Activated T-helper 17 cell treated with anti-CD3 and anti-CD28 coated beads, Interleukin-2, amount 50 U/mL, for 72 hours (primary cell): ENCODE measurements at regions not wholly inside any gene's neighbourhood (a gene's known extent, or its start where the extent isn't known, plus 50 kb on each side); places are given as distances from the start of the nearest gene placed in this dataset.

Source experiments
- ATAC-seq: fragments of 150-1000 bp; cut with Tn5 transposase; replicated peaks from 2 replicates; pipeline ENCODE4 v1.10.0; 2021; ENCODE audit warnings: mild to moderate bottlenecking, moderate library complexity
- H3K27ac Mint-ChIP-seq: one replicate; pipeline ENCODE4 v1.8.0; 2022; ENCODE audit warnings: mixed read lengths
- H3K27me3 Mint-ChIP-seq: one replicate; pipeline ENCODE4 v1.8.0; 2022; ENCODE audit warnings: mixed read lengths
- H3K36me3 Mint-ChIP-seq: one replicate; pipeline ENCODE4 v1.8.0; 2022; ENCODE audit warnings: low read depth, mild to moderate bottlenecking, mixed read lengths
- H3K4me1 Mint-ChIP-seq: one replicate; pipeline ENCODE4 v1.8.0; 2022; ENCODE audit warnings: mixed read lengths
- H3K4me3 Mint-ChIP-seq: one replicate; pipeline ENCODE4 v1.8.0; 2022; ENCODE audit warnings: mild to moderate bottlenecking, mixed read lengths
- H3K9me3 Mint-ChIP-seq: one replicate; pipeline ENCODE4 v1.8.0; 2022; ENCODE audit warnings: mixed read lengths

- H3K4me3 Mint-ChIP-seq: no peak overlapping the region
Measured at GRCh38 chr14:105850853-105851581, 324.6 kb downstream of the TMEM121 start.

DNA sequence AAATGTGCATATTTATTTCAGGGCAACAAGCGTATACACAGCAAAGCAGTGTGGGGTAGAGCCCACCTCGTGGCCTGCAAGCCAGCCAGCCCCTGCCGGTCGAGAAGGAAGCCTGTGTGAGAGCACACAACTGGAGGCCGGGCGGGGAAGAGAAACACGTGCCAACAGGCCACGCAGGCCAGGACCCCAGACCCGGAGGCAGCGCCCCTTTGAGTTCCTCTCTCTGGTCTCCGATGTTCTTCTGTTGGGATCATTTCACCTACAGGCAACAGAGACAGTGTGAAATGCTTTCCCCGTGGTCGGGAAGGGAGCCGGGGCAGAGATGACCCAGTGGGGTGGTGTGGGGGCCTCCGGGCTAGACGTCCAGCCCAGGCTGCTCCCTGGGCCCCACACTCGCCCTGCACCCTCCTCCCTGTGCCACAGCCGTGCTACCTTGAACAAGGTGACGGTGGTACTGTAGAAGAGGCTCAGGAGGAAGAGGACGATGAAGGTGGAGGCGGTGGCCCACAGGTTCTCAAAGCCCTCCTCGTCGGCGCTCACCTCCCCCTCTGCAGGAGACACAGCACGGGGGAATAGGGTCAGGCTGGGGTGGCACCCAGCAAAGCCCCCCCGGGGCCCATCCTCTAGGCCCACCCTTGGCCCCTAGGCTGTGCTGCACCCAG is 325.5 kb downstream of the TMEM121 start:
- H3K4me1 Mint-ChIP-seq: no peaks in the 10 kb centered on the region
- H3K27ac Mint-ChIP-seq: no peak overlapping the region
- no peak for ATAC-seq
- H3K27me3 Mint-ChIP-seq: peaks cover 3% of the 10 kb centered on the region
- H3K4me3 Mint-ChIP-seq: no peak overlapping the region
- H3K9me3 Mint-ChIP-seq: no peaks in the 10 kb centered on the region
- H3K36me3 Mint-ChIP-seq: no peaks in the 10 kb centered on the region

More at GRCh38 chr14:105850853-105851581, 324.6 kb downstream of the TMEM121 start:
- Mint-ChIP-seq H3K27me3 (peaks cover 3% of the 10 kb centered on the region), H3K9me3 (no peaks in the 10 kb centered on the region), H3K4me1 (no peaks in the 10 kb centered on the region), H3K36me3 (no peaks in the 10 kb centered on the region), H3K27ac (no peak overlapping the region)
- ATAC-seq: no peak

GRCh38 chr14:105852378-105853088 is 326.1 kb downstream of the TMEM121 start:
- H3K27me3 Mint-ChIP-seq: peaks cover 3% of the 10 kb centered on the region
- H3K4me3 Mint-ChIP-seq: no peak overlapping the region
- H3K27ac Mint-ChIP-seq: no peak overlapping the region

DNA sequence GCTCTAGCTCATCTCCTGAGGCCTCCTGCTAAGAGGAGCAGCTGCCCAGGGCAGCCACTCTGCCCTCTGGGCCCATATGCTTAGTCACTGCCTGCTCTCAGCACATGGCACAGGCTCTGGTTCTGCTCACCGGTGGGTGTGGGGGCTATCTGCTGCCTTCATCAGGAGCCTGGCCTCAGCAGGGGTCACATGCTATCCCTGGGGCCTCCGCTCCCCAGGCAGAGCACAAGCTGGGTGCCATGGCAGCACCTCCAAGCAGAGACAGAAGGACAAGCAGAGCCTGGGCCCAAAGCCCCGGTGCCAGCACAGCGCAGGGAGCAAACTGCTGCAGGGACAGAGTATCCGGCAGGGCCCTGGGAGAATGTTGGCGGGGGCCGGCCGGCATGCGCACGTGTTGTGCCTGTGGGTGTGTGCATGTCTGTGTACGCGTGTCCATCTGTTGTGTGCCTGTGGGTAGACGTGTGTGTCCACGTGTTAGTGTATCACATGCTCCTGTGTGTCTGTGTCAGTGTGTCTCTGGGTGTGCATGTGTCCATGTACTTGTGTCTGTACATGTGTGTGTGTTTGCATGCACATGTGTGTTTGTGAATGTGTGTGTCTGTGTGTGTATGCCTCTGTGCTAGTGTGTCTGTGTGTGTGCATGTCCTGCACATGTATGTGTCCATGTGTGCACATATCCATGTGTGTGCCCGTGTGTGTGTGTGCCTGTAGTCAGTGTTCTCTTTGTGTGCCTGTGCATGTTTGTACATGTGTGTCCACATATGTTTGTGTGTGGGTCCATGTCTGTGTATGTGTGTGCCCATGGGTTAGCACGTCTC is 326.9 kb downstream of the TMEM121 start:
- H3K36me3 Mint-ChIP-seq: no peaks in the 10 kb centered on the region
- H3K4me1 Mint-ChIP-seq: no peaks in the 10 kb centered on the region
- no peaks in the 10 kb centered on the region for H3K9me3 Mint-ChIP-seq
- no peak overlapping the region for H3K4me3 Mint-ChIP-seq
- peaks cover 3% of the 10 kb centered on the region for H3K27me3 Mint-ChIP-seq
- ATAC-seq: no peak
- H3K27ac Mint-ChIP-seq: no peak overlapping the region

More at GRCh38 chr14:105852378-105853088, 326.1 kb downstream of the TMEM121 start:
- Mint-ChIP-seq H3K36me3 (no peaks in the 10 kb centered on the region), H3K9me3 (no peaks in the 10 kb centered on the region), H3K4me1 (no peaks in the 10 kb centered on the region)
- no peak for ATAC-seq

DNA sequence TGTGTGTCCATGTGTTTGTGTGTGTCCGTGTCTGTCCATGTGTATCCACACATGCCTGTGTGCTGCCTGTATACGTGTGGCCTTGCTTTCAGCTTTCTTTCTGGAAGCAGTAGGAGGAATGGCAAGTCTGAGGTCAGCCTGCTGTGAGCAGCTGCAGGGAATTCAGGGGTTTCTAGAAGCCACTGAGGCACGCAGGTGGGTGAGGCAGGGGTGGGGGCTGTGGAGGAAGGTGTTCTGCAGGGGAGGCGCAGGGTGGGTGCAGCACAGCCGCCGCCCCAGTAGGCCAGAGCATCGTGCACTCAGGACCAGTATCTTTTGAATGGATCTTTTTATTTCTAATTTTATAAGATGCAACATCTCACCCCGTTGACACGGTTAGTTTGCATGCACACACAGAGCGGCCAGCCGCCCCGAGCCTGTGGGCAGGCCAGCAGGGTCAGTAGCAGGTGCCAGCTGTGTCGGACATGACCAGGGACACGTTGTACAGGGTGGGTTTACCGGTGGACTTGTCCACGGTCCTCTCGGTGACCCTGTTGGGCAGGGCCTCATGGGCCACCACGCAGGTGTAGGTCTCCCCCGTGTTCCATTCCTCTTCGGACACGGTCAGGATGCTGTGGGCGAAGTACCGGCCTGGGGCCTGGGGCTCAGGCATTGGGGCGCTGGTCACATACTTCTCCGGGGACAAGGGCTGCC is 327.7 kb downstream of the TMEM121 start:
- no peak for ATAC-seq
- no peaks in the 10 kb centered on the region for H3K4me1 Mint-ChIP-seq
- no peaks in the 10 kb centered on the region for H3K36me3 Mint-ChIP-seq
- no peak overlapping the region for H3K4me3 Mint-ChIP-seq
- H3K27ac Mint-ChIP-seq: no peak overlapping the region
- H3K9me3 Mint-ChIP-seq: no peaks in the 10 kb centered on the region
- H3K27me3 Mint-ChIP-seq: peaks cover 3% of the 10 kb centered on the region

DNA sequence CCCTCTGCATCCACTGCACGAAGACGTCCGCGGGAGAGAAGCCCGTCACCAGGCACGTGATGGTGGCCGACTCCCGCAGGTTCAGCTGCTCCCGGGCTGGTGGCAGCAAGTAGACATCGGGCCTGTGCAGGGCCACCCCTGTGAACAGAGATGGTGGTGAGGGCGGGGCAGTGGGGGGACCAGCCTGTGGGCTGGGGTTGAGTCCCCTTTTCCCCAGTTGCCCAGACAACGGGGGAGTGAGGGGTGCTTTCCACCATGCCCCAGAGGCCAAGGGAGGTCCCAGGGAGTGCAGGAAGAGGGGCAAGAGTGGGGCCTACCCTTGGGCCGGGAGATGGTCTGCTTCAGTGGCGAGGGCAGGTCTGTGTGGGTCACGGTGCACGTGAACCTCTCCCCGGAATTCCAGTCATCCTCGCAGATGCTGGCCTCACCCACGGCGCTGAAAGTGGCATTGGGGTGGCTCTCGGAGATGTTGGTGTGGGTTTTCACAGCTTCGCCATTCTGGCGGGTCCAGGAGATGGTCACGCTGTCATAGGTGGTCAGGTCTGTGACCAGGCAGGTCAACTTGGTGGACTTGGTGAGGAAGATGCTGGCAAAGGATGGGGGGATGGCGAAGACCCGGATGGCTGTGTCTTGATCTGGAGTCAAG is 328.3 kb downstream of the TMEM121 start:
- H3K36me3 Mint-ChIP-seq: no peaks in the 10 kb centered on the region
- no peak overlapping the region for H3K27ac Mint-ChIP-seq
- peaks cover 3% of the 10 kb centered on the region for H3K27me3 Mint-ChIP-seq
- no peaks in the 10 kb centered on the region for H3K9me3 Mint-ChIP-seq
- H3K4me3 Mint-ChIP-seq: no peak overlapping the region
- ATAC-seq: no peak
- H3K4me1 Mint-ChIP-seq: no peaks in the 10 kb centered on the region

DNA sequence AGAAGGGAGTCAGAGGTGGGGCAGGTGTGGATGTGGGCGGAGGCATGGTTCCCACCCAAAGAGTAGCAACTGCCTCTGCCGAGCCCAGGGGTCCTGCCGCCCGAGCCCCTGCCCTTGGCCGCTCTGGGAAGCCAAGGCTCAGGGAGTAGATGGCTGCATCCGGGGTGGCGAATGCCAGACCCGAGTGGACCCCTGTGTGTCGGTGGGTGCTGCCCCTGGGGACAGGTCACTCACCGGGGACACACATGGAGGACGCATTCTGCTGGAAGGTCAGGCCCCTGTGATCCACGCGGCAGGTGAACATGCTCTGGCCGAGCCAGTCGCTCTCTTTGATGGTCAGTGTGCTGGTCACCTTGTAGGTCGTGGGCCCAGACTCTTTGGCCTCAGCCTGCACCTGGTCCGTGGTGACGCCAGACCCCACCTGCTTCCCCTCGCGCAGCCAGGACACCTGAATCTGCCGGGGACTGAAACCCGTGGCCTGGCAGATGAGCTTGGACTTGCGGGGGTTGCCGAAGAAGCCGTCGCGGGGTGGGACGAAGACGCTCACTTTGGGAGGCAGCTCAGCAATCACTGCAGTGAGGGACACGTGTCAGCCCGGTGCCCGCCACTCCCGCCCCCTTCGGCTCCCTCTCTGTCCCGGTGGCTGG is 329.0 kb downstream of the TMEM121 start:
- Mint-ChIP-seq H3K4me1 (no peaks in the 10 kb centered on the region), H3K4me3 (no peak overlapping the region), H3K27me3 (peaks cover 5% of the 10 kb centered on the region), H3K27ac (no peak overlapping the region), H3K36me3 (no peaks in the 10 kb centered on the region), H3K9me3 (no peaks in the 10 kb centered on the region)
- ATAC-seq: no peak

- no peaks in the 10 kb centered on the region for H3K9me3 Mint-ChIP-seq
- no peak overlapping the region for H3K27ac Mint-ChIP-seq
- no peaks in the 10 kb centered on the region for H3K36me3 Mint-ChIP-seq
- peaks cover 11% of the 10 kb centered on the region for H3K27me3 Mint-ChIP-seq
- no peak overlapping the region for H3K4me3 Mint-ChIP-seq
- no peaks in the 10 kb centered on the region for H3K4me1 Mint-ChIP-seq
- no peak for ATAC-seq
Measured at GRCh38 chr14:105855893-105856675, 329.7 kb downstream of the TMEM121 start.

DNA sequence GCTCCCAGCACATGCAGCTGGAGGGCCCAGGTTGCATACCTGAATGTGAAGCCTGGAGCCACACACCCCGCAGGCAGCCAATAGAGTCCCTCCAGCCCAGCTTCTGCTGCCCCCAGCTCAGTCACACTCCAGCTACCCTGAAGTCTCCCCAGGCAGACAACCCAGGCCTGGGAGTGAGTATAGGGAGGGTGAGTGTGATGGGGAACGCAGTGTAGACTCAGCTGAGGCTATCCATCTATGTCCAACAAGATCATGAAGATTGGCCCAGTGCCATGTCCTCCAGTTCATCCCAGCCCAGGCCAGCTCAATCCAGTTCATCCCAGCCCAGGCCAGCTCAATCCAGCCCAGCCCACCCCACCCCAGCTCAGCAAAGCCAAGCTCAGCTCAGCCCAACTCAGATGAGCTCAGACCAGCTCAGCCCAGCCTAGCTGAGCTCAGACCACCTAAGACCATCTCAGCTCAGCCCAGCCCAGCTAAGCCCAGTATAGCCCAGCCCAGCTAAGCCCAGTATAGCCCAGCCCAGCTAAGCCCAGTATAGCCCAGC is 330.4 kb downstream of the TMEM121 start:
- no peak overlapping the region for H3K4me3 Mint-ChIP-seq
- ATAC-seq: no peak

GRCh38 chr14:105857220-105857825 is 330.9 kb downstream of the TMEM121 start:
- no peaks in the 10 kb centered on the region for H3K4me1 Mint-ChIP-seq
- ATAC-seq: no peak
- H3K9me3 Mint-ChIP-seq: no peaks in the 10 kb centered on the region
- no peaks in the 10 kb centered on the region for H3K36me3 Mint-ChIP-seq
- H3K27me3 Mint-ChIP-seq: peaks cover 11% of the 10 kb centered on the region
- no peak overlapping the region for H3K27ac Mint-ChIP-seq
- H3K4me3 Mint-ChIP-seq: no peak overlapping the region

More for the DNA sequence above, 330.4 kb downstream of the TMEM121 start:
- H3K9me3 Mint-ChIP-seq: no peaks in the 10 kb centered on the region
- no peaks in the 10 kb centered on the region for H3K4me1 Mint-ChIP-seq
- peaks cover 11% of the 10 kb centered on the region for H3K27me3 Mint-ChIP-seq
- no peak overlapping the region for H3K27ac Mint-ChIP-seq
- no peaks in the 10 kb centered on the region for H3K36me3 Mint-ChIP-seq

GRCh38 chr14:105857826-105858675 is 331.7 kb downstream of the TMEM121 start:
- H3K36me3 Mint-ChIP-seq: no peaks in the 10 kb centered on the region
- ATAC-seq: no peak
- no peak overlapping the region for H3K27ac Mint-ChIP-seq
- no peak overlapping the region for H3K4me3 Mint-ChIP-seq
- peaks cover 16% of the 10 kb centered on the region for H3K27me3 Mint-ChIP-seq
- H3K4me1 Mint-ChIP-seq: no peaks in the 10 kb centered on the region
- no peaks in the 10 kb centered on the region for H3K9me3 Mint-ChIP-seq
